H9 (cell line): ENCODE measurements at regions not wholly inside any gene's neighbourhood (a gene's known extent, or its start where the extent isn't known, plus 50 kb on each side); places are given as distances from the start of the nearest gene placed in this dataset.

ENCODE experiments used
- DNase-seq: peaks from one replicate; pipeline ENCODE4 v3.0.0-alpha.2; 2017
- H2AFZ ChIP-seq: one replicate; pipeline ENCODE4 v1.6.1; 2013; ENCODE audit warnings: mild to moderate bottlenecking, low read length, control low read depth, moderate library complexity
- H2AK5ac ChIP-seq: 2 replicates; pipeline ENCODE4 v1.6.1; 2013; ENCODE audit warnings: low read length, control low read depth, mixed read lengths; ENCODE audit not compliant: insufficient read length
- H2BK120ac ChIP-seq: one replicate; pipeline ENCODE4 v1.6.1; 2013; ENCODE audit warnings: low read depth, mild to moderate bottlenecking, low read length, control low read depth, inconsistent platforms; ENCODE audit not compliant: poor library complexity, severe bottlenecking
- H2BK12ac ChIP-seq: 2 replicates; pipeline ENCODE4 v1.6.1; 2013; ENCODE audit warnings: low read length, control low read depth, mixed read lengths, low read depth; ENCODE audit not compliant: insufficient read length
- H2BK15ac ChIP-seq: 2 replicates; pipeline ENCODE4 v1.6.1; 2013; ENCODE audit warnings: low read depth, low read length, control low read depth
- H2BK20ac ChIP-seq: one replicate; pipeline ENCODE4 v1.6.1; 2013; ENCODE audit warnings: low read depth, mild to moderate bottlenecking, low read length, control low read depth, inconsistent platforms; ENCODE audit not compliant: poor library complexity, severe bottlenecking
- H2BK5ac ChIP-seq: 2 replicates; pipeline ENCODE4 v1.6.1; 2013; ENCODE audit warnings: low read length, control low read depth, mixed read lengths; ENCODE audit not compliant: insufficient read length
- H3K14ac ChIP-seq: 2 replicates; pipeline ENCODE4 v1.6.1; 2013; ENCODE audit warnings: low read length, control low read depth; ENCODE audit not compliant: insufficient read depth
- H3K18ac ChIP-seq: 2 replicates; pipeline ENCODE4 v1.6.1; 2013; ENCODE audit warnings: low read depth, mild to moderate bottlenecking, mixed read lengths, low read length, control low read depth; ENCODE audit not compliant: insufficient read length
- H3K23ac ChIP-seq: 2 replicates; pipeline ENCODE4 v1.6.1; 2013; ENCODE audit warnings: low read length, control low read depth, mixed read lengths, low read depth; ENCODE audit not compliant: insufficient read length
- H3K23me2 ChIP-seq: 2 replicates; pipeline ENCODE4 v1.6.1; 2013; ENCODE audit warnings: low read depth, mild to moderate bottlenecking, mixed read lengths, low read length, control low read depth; ENCODE audit not compliant: insufficient read length, poor library complexity, severe bottlenecking
- H3K27ac ChIP-seq: 2 replicates; pipeline ENCODE4 v1.5.1; 2013; ENCODE audit warnings: low read length, control low read depth, mixed read lengths, low read depth; ENCODE audit not compliant: insufficient read length
- H3K27me3 ChIP-seq: 2 replicates; pipeline ENCODE4 v1.6.1; 2013; ENCODE audit warnings: low read length, control low read depth, inconsistent platforms; ENCODE audit not compliant: insufficient read depth
- H3K4ac ChIP-seq: 2 replicates; pipeline ENCODE4 v1.6.1; 2013; ENCODE audit warnings: low read depth, mild to moderate bottlenecking, control low read depth, inconsistent platforms, low read length, moderate library complexity
- H3K4me1 ChIP-seq: 2 replicates; pipeline ENCODE4 v1.6.1; 2013; ENCODE audit warnings: low read length, control low read depth, inconsistent platforms; ENCODE audit not compliant: insufficient read depth
- H3K4me2 ChIP-seq: 2 replicates; pipeline ENCODE4 v1.6.1; 2013; ENCODE audit warnings: low read length, control low read depth, mixed read lengths; ENCODE audit not compliant: insufficient read length, insufficient read depth
- H3K56ac ChIP-seq: 2 replicates; pipeline ENCODE4 v1.6.1; 2013; ENCODE audit warnings: low read depth, mild to moderate bottlenecking, mixed read lengths, low read length, control low read depth; ENCODE audit not compliant: insufficient read length
- H3K79me1 ChIP-seq: 2 replicates; pipeline ENCODE4 v1.6.1; 2013; ENCODE audit warnings: low read depth, mild to moderate bottlenecking, moderate library complexity, low read length, control low read depth, inconsistent platforms; ENCODE audit not compliant: insufficient read depth, poor library complexity, severe bottlenecking
- H3K79me2 ChIP-seq: 2 replicates; pipeline ENCODE4 v1.6.1; 2013; ENCODE audit warnings: low read length, control low read depth, inconsistent platforms; ENCODE audit not compliant: insufficient read depth
- H3K9ac ChIP-seq: 2 replicates; pipeline ENCODE4 v1.6.1; 2013; ENCODE audit warnings: low read length, control low read depth, mixed read lengths; ENCODE audit not compliant: insufficient read length; ENCODE audit errors: extremely low read depth
- H3K9me3 ChIP-seq: one replicate; pipeline ENCODE4 v1.6.1; 2013; ENCODE audit warnings: low read depth, low read length, inconsistent platforms; ENCODE audit not compliant: control insufficient read depth
- H3T11ph ChIP-seq: one replicate; pipeline ENCODE4 v1.6.1; 2013; ENCODE audit warnings: mild to moderate bottlenecking, low read length, control low read depth, inconsistent platforms
- H4K20me1 ChIP-seq: one replicate; pipeline ENCODE4 v1.6.1; 2013; ENCODE audit not compliant: control insufficient read depth, insufficient read length, insufficient read depth
- H4K5ac ChIP-seq: 2 replicates; pipeline ENCODE4 v1.6.1; 2013; ENCODE audit warnings: low read depth, mild to moderate bottlenecking, mixed read lengths, low read length, control low read depth; ENCODE audit not compliant: insufficient read length
- H4K8ac ChIP-seq: replicated peaks from 2 replicates; pipeline ENCODE4 v1.6.1; 2013; ENCODE audit warnings: low read length, control low read depth, mixed read lengths, low read depth; ENCODE audit not compliant: insufficient read length
- H4K91ac ChIP-seq: 2 replicates; pipeline ENCODE4 v1.6.1; 2013; ENCODE audit warnings: low read depth, mild to moderate bottlenecking, moderate library complexity, mixed read lengths, low read length, control low read depth; ENCODE audit not compliant: insufficient read length
- H3K27ac Mint-ChIP-seq, 3 experiments: 2 replicates in 2 of 3; 3 replicates in 1 of 3; pipeline ENCODE4 v1.8.0; 2020 to 2021; ENCODE audit warnings: mixed read lengths in 3 of 3, mild to moderate bottlenecking in 1 of 3, moderate library complexity in 1 of 3
- H3K27me3 Mint-ChIP-seq: 2 replicates; pipeline ENCODE4 v1.8.0; 2021; ENCODE audit warnings: low read depth, mild to moderate bottlenecking, moderate library complexity, mixed read lengths
- H3K36me3 Mint-ChIP-seq, 3 experiments: 2 replicates in 2 of 3; 3 replicates in 1 of 3; pipeline ENCODE4 v1.8.0; 2020 to 2021; ENCODE audit warnings: low read depth in 3 of 3, mixed read lengths in 3 of 3; ENCODE audit not compliant: insufficient read depth in 1 of 3
- H3K4me1 Mint-ChIP-seq, 2 experiments: 2 replicates each; pipeline ENCODE4 v1.8.0; 2020; ENCODE audit warnings: mixed read lengths in 2 of 2
- H3K4me3 Mint-ChIP-seq, 2 experiments: 2 replicates in 1 of 2; 3 replicates in 1 of 2; pipeline ENCODE4 v1.8.0; 2020 to 2021; ENCODE audit warnings: mild to moderate bottlenecking in 2 of 2, mixed read lengths in 2 of 2, moderate library complexity in 1 of 2
- H3K9me3 Mint-ChIP-seq, 2 experiments: 2 replicates in 1 of 2; 3 replicates in 1 of 2; pipeline ENCODE4 v1.8.0; 2020; ENCODE audit warnings: mild to moderate bottlenecking in 2 of 2, mixed read lengths in 2 of 2, moderate library complexity in 1 of 2
- CTCF ChIP-seq: fragments of 200-600 bp; sonication (generic); conservative IDR thresholded peaks from 3 replicates; pipeline ENCODE4 v1.8.0; 2021; ENCODE audit warnings: antibody characterized with exemption, mild to moderate bottlenecking
- WGBS: extraction: QIAGEN DNeasy Blood & Tissue Kit; methylation state at CpG from one replicate; pipeline ENCODE4 v1.1.7; 2013; ENCODE audit warnings: missing lambda C conversion rate, low lambda C conversion rate, mixed read lengths; ENCODE audit not compliant: insufficient read length; ENCODE audit errors: extremely low coverage; 5-methylcytosine and 5-hydroxymethylcytosine counted together

- Histone ChIP-seq H4K5ac (no peak overlapping the region), H3K79me2 (no peaks in the 10 kb centered on the region), H3K14ac (no peak overlapping the region), H3T11ph (no peak overlapping the region), H2BK15ac (no peak overlapping the region), H2BK120ac (no peak overlapping the region), H3K4ac (no peak overlapping the region), H2BK20ac (no peak overlapping the region), H4K91ac (no peak overlapping the region), H3K9me3 (no peaks in the 10 kb centered on the region), H3K23me2 (no peaks in the 10 kb centered on the region), H2AFZ (no peak overlapping the region), H3K4me1 (0 out of 2 replicates have a peak, but pooled peaks cover 2% of the 10 kb centered on the region), H2AK5ac (no peak overlapping the region), H3K4me2 (no peak overlapping the region), H3K56ac (no peak overlapping the region), H3K23ac (no peak overlapping the region), H3K27me3 (no peaks in the 10 kb centered on the region), H3K27ac (no peak overlapping the region), H3K79me1 (no peaks in the 10 kb centered on the region), H3K18ac (no peak overlapping the region), H2BK12ac (no peak overlapping the region), H2BK5ac (no peak overlapping the region), H4K8ac (no peak overlapping the region), H4K20me1 (no peaks in the 10 kb centered on the region), H3K9ac (no peak overlapping the region)
- H3K27ac Mint-ChIP-seq: no peak overlapping the region
- no peak overlapping the region for H3K4me3 Mint-ChIP-seq
- no CpG with 5 or more reads among the region's 1 CpG for WGBS
- no peak for DNase-seq
- H3K27me3 Mint-ChIP-seq: no peaks in the 10 kb centered on the region
- no peak for TF ChIP-seq CTCF
- no peaks in the 10 kb centered on the region for H3K36me3 Mint-ChIP-seq
- H3K4me1 Mint-ChIP-seq: peaks cover 0 to 4% of the 10 kb centered on the region in 2 experiments; a peak in 1 of 4 replicates
- H3K9me3 Mint-ChIP-seq: no peaks in the 10 kb centered on the region
These were observed 1384.4 kb upstream of the PIK3C3 start for GRCh38 chr18:40570615-40571014.
